K562 (cell line): ENCODE measurements at regions not wholly inside any gene's neighbourhood (a gene's known extent, or its start where the extent isn't known, plus 50 kb on each side); places are given as distances from the start of the nearest gene placed in this dataset.

Source experiments
- ATAC-seq: fragments of 200-7000 bp; cut with Tn5 transposase; 3 replicates; pipeline ENCODE4 v1.9.1; 2020; ENCODE audit warnings: moderate library complexity
- BruUV-seq: library from RNA; stranded (reverse); fragments of 400-500 nt; replicated peaks from 2 replicates; lab custom pipeline; 2021; lab: Mats Ljungman, UMichigan
- CTCF ChIA-PET: fragments of 300-600 bp; formaldehyde crosslinking; extraction: SDS; loops from one replicate; lab custom pipeline; 2021; ENCODE audit warnings: low intra/inter-chr PET ratio; lab: Yijun Ruan, JAX
- POLR2A ChIA-PET: fragments of 300-600, 350-650 bp; sonication (Branson Sonifier 250); formaldehyde crosslinking; extraction: SDS; loops from one replicate; lab custom pipeline; 2021; ENCODE audit warnings: antibody characterized with exemption, inconsistent platforms; lab: Yijun Ruan, JAX
- DNase-seq, 4 experiments: peaks; one replicate each; pipeline versions ENCODE4 v3.0.0 to v3.0.0-alpha.2; 2011 to 2018; ENCODE audit warnings: low spot score in 3 of 4, mixed read lengths in 3 of 4; ENCODE audit errors: extremely low read depth in 1 of 4
- FAIRE-seq: peaks from 2 replicates; lab custom pipeline; 2011; peaks lifted over from hg19 to GRCh38; lab: Jason Lieb, UNC
- H2AFZ ChIP-seq: 2 replicates; pipeline ENCODE4 v1.6.0; 2011; ENCODE audit warnings: low read depth, low read length, control low read depth, inconsistent platforms
- H3K27ac ChIP-seq: fragments of 200-600 bp; 3 replicates; pipeline ENCODE4 v1.8.0; 2011; ENCODE audit warnings: low read depth, mild to moderate bottlenecking, control low read depth, inconsistent platforms, low read length, moderate library complexity, mixed read lengths; ENCODE audit errors: extremely low read depth
- H3K27me3 ChIP-seq, 2 experiments: fragments of 300-600 bp in 1 of 2; 2 replicates in 1 of 2; 3 replicates in 1 of 2; pipeline versions ENCODE4 v1.6.0 to v1.8.0; 2011; ENCODE audit warnings: inconsistent platforms in 2 of 2, low read length in 2 of 2, mild to moderate bottlenecking in 1 of 2, mixed read lengths in 1 of 2, moderate library complexity in 1 of 2; ENCODE audit not compliant: control insufficient read depth in 2 of 2, insufficient read depth in 2 of 2
- H3K36me3 ChIP-seq: fragments of 300-600 bp; 3 replicates; pipeline ENCODE4 v1.8.0; 2011; ENCODE audit warnings: mild to moderate bottlenecking, low read length, inconsistent platforms; ENCODE audit not compliant: control insufficient read depth, insufficient read depth
- H3K4me1 ChIP-seq, 2 experiments: fragments of 200-600 bp in 1 of 2; replicated peaks in 1 of 2; 2 replicates in 1 of 2; 3 replicates in 1 of 2; pipeline versions ENCODE4 v1.5.1 to v1.8.0; 2011; ENCODE audit warnings: inconsistent platforms in 2 of 2, low read length in 2 of 2, mild to moderate bottlenecking in 1 of 2, mixed read lengths in 1 of 2, moderate library complexity in 1 of 2; ENCODE audit not compliant: control insufficient read depth in 2 of 2, insufficient read depth in 2 of 2
- H3K4me2 ChIP-seq: 2 replicates; pipeline ENCODE4 v1.6.1; 2011; ENCODE audit warnings: low read length, control low read depth, inconsistent platforms, mixed read lengths; ENCODE audit not compliant: insufficient read depth
- H3K4me3 ChIP-seq: fragments of 200-600 bp; sonication (generic), shearing (Covaris generic); 2 replicates; pipeline ENCODE4 v1.5.1; 2016; ENCODE audit warnings: control low read depth, inconsistent platforms
- H3K79me2 ChIP-seq: fragments of 200-600 bp; 3 replicates; pipeline ENCODE4 v1.8.0; 2011; ENCODE audit warnings: low read length, inconsistent platforms; ENCODE audit not compliant: control insufficient read depth, insufficient read depth
- H3K9ac ChIP-seq, 2 experiments: 2 replicates each; pipeline versions ENCODE4 v1.6.0 to v1.6.1; 2011; ENCODE audit warnings: low read depth in 2 of 2, low read length in 2 of 2, control low read depth in 1 of 2, inconsistent platforms in 1 of 2, mild to moderate bottlenecking in 1 of 2, mixed read lengths in 1 of 2; ENCODE audit not compliant: insufficient read depth in 1 of 2
- H3K9me1 ChIP-seq: one replicate; pipeline ENCODE4 v1.6.0; 2011; ENCODE audit warnings: inconsistent platforms, mild to moderate bottlenecking, low read length, moderate library complexity; ENCODE audit not compliant: control insufficient read depth, insufficient read depth
- H3K9me3 ChIP-seq: replicated peaks from 2 replicates; pipeline ENCODE4 v1.5.1; 2011; ENCODE audit warnings: low read depth, low read length, inconsistent platforms; ENCODE audit not compliant: control insufficient read depth, insufficient read depth
- H4K20me1 ChIP-seq: replicated peaks from 2 replicates; pipeline ENCODE4 v1.6.1; 2011; ENCODE audit warnings: low read length, inconsistent platforms, mixed read lengths; ENCODE audit not compliant: control insufficient read depth, insufficient read depth
- ATF1 ChIP-seq, 2 experiments: fragments of 450-650 bp in 1 of 2; IDR thresholded peaks; 2 replicates each; pipeline ENCODE4 v1.6.1; 2016; ENCODE audit warnings: missing compliant biosample characterization in 1 of 2, missing genetic modification characterization in 1 of 2
- KAT7 ChIP-seq: sonication (generic); formaldehyde crosslinking; IDR thresholded peaks from 2 replicates; pipeline ENCODE4 v1.8.0; 2022; ENCODE audit warnings: missing genetic modification reagents, mild to moderate bottlenecking, borderline replicate concordance
- RAD21 ChIP-seq, 2 experiments: fragments of 250-450 bp in 1 of 2; fragments of 450-650 bp in 1 of 2; sonication (Bioruptor Pico) in 1 of 2; formaldehyde crosslinking in 1 of 2; IDR thresholded peaks in 1 of 2; conservative IDR thresholded peaks in 1 of 2; 2 replicates each; pipeline versions ENCODE4 v1.4.0 to v1.8.0; 2020 to 2022; ENCODE audit warnings: mild to moderate bottlenecking in 2 of 2, moderate library complexity in 1 of 2
- SMC3 ChIP-seq: conservative IDR thresholded peaks from 2 replicates; pipeline ENCODE4 v1.6.1; 2011; ENCODE audit warnings: low read depth, low read length, improper control_type of control experiment; ENCODE audit not compliant: insufficient read depth
- ZNF384 ChIP-seq: IDR thresholded peaks from 2 replicates; pipeline ENCODE4 v1.6.1; 2012; ENCODE audit warnings: low read depth, low read length, improper control_type of control experiment
- WGBS: fragments of 100-300 bp; shearing (Covaris generic); methylation state at CpG from one replicate; pipeline ENCODE4 v1.1.6; 2016; ENCODE audit warnings: low coverage, mixed read lengths; ENCODE audit not compliant: insufficient coverage; ENCODE audit errors: missing lambda C conversion rate; 5-methylcytosine and 5-hydroxymethylcytosine counted together
- in situ Hi-C: fragments of 300-500 bp; cut with MboI; formaldehyde crosslinking; loops from 4 replicates; pipeline ENCODE4 v1.15.0; 2018; ENCODE audit warnings: inconsistent platforms, mixed read lengths
- intact Hi-C: fragments of 100-400 bp; cut with micrococcal nuclease; formaldehyde crosslinking; loops from 2 replicates; pipeline ENCODE4 v1.14.2; 2022
- TF ChIP-seq, protein P1 (sequence below): fragments of 200-400 bp; formaldehyde crosslinking; IDR thresholded peaks from 2 replicates; pipeline ENCODE4 v1.6.1; 2017; ENCODE audit warnings: mild to moderate bottlenecking, low read depth, low read length, moderate library complexity
- TF ChIP-seq, protein P2 (sequence below), 3 experiments: IDR thresholded peaks in 2 of 3; conservative IDR thresholded peaks in 1 of 3; 2 replicates each; pipeline ENCODE4 v1.5.1; 2011 to 2012; ENCODE audit warnings: low read length in 3 of 3, mild to moderate bottlenecking in 3 of 3, control low read depth in 2 of 3, improper control_type of control experiment in 1 of 3, inconsistent platforms in 1 of 3, low read depth in 1 of 3, mixed read lengths in 1 of 3, moderate library complexity in 1 of 3; ENCODE audit not compliant: insufficient read depth in 2 of 3
- TF ChIP-seq, protein P3 (sequence below), 2 experiments: fragments of 450-650 bp; formaldehyde crosslinking in 1 of 2; IDR thresholded peaks; 2 replicates each; pipeline versions ENCODE4 v1.4.0 to v1.6.1; 2014 to 2020; ENCODE audit warnings: mild to moderate bottlenecking in 2 of 2, borderline replicate concordance in 1 of 2, low read depth in 1 of 2

DNA sequence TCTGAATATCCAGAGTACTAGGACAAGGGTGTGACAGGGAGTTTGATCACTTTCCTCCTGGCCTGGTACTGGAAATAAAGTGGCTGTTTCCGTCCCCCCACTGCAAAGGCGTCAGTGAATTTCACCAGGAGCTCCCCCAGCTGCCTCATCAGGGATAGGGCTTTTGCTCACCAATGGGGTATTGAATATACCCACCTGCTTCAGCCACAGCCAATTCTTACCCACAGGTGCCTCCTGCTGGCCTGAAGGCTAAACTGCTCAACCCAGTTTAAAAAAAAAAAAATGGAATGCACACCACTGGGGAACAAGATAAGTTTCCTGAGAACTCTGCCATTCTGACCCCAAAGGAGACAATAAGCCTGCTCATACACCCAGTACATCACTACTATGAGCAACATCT is 65.3 kb upstream of the MS4A8 start:
- Histone ChIP-seq H3K27me3 (no peaks in the 10 kb centered on the region), H2AFZ (no peak overlapping the region), H3K4me1 (no peaks in the 10 kb centered on the region), H3K79me2 (no peaks in the 10 kb centered on the region), H3K9me1 (no peaks in the 10 kb centered on the region), H3K9me3 (no peaks in the 10 kb centered on the region), H3K4me3 (no peak overlapping the region), H4K20me1 (no peaks in the 10 kb centered on the region), H3K27ac (no peak overlapping the region), H3K4me2 (no peak overlapping the region), H3K9ac (no peak overlapping the region), H3K36me3 (no peaks in the 10 kb centered on the region)
- BruUV-seq = no TSS peak
- in situ Hi-C loops = no loop called here
- CTCF ChIA-PET = interaction anchor here (0.7 kb wide), 1 partner anchor 9 kb away, joined by 3 read pairs; no protein-coding TSS in a partner anchor
- POLR2A ChIA-PET = no interaction called here
- peak; percentile 72 for FAIRE-seq
- peak; percentile 12 to 25 (median 18) for DNase-seq
- 0% methylated on average over 2 of the region's 2 CpGs for WGBS
- ATAC-seq = peak; percentile 79
- intact Hi-C loops = no loop called here
- peak in 1 of 2 experiments; percentile 49; a peak in 2 of 4 replicates for TF ChIP-seq RAD21 (CRISPR knock-in tag; conservative IDR thresholded peaks at IDR 0.05 in 1 of 2, IDR thresholded peaks at IDR 0.05 in 1 of 2)
- TF ChIP-seq, protein P1, sequence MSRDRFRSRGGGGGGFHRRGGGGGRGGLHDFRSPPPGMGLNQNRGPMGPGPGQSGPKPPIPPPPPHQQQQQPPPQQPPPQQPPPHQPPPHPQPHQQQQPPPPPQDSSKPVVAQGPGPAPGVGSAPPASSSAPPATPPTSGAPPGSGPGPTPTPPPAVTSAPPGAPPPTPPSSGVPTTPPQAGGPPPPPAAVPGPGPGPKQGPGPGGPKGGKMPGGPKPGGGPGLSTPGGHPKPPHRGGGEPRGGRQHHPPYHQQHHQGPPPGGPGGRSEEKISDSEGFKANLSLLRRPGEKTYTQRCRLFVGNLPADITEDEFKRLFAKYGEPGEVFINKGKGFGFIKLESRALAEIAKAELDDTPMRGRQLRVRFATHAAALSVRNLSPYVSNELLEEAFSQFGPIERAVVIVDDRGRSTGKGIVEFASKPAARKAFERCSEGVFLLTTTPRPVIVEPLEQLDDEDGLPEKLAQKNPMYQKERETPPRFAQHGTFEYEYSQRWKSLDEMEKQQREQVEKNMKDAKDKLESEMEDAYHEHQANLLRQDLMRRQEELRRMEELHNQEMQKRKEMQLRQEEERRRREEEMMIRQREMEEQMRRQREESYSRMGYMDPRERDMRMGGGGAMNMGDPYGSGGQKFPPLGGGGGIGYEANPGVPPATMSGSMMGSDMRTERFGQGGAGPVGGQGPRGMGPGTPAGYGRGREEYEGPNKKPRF = no peak
- TF ChIP-seq ATF1 (CRISPR knock-in tag; IDR thresholded peaks at IDR 0.05) = no peak
- no peak for TF ChIP-seq ATF1 (tag; IDR thresholded peaks at IDR 0.05)
- 0 out of 2 replicates have a peak, but pooled peaks have one; percentile 40 for TF ChIP-seq SMC3
- TF ChIP-seq KAT7 (CRISPR knock-in tag) = no peak
- TF ChIP-seq, protein P2, sequence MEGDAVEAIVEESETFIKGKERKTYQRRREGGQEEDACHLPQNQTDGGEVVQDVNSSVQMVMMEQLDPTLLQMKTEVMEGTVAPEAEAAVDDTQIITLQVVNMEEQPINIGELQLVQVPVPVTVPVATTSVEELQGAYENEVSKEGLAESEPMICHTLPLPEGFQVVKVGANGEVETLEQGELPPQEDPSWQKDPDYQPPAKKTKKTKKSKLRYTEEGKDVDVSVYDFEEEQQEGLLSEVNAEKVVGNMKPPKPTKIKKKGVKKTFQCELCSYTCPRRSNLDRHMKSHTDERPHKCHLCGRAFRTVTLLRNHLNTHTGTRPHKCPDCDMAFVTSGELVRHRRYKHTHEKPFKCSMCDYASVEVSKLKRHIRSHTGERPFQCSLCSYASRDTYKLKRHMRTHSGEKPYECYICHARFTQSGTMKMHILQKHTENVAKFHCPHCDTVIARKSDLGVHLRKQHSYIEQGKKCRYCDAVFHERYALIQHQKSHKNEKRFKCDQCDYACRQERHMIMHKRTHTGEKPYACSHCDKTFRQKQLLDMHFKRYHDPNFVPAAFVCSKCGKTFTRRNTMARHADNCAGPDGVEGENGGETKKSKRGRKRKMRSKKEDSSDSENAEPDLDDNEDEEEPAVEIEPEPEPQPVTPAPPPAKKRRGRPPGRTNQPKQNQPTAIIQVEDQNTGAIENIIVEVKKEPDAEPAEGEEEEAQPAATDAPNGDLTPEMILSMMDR (IDR thresholded peaks at IDR 0.05 in 2 of 3, conservative IDR thresholded peaks at IDR 0.05 in 1 of 3; ENCODE audit: insufficient read depth in 2 of 3, low read depth in 1 of 3, low read length in 3 of 3) = peak; percentile 54 to 66 (median 59)
- peak; percentile 86 for TF ChIP-seq ZNF384
- TF ChIP-seq, protein P3, sequence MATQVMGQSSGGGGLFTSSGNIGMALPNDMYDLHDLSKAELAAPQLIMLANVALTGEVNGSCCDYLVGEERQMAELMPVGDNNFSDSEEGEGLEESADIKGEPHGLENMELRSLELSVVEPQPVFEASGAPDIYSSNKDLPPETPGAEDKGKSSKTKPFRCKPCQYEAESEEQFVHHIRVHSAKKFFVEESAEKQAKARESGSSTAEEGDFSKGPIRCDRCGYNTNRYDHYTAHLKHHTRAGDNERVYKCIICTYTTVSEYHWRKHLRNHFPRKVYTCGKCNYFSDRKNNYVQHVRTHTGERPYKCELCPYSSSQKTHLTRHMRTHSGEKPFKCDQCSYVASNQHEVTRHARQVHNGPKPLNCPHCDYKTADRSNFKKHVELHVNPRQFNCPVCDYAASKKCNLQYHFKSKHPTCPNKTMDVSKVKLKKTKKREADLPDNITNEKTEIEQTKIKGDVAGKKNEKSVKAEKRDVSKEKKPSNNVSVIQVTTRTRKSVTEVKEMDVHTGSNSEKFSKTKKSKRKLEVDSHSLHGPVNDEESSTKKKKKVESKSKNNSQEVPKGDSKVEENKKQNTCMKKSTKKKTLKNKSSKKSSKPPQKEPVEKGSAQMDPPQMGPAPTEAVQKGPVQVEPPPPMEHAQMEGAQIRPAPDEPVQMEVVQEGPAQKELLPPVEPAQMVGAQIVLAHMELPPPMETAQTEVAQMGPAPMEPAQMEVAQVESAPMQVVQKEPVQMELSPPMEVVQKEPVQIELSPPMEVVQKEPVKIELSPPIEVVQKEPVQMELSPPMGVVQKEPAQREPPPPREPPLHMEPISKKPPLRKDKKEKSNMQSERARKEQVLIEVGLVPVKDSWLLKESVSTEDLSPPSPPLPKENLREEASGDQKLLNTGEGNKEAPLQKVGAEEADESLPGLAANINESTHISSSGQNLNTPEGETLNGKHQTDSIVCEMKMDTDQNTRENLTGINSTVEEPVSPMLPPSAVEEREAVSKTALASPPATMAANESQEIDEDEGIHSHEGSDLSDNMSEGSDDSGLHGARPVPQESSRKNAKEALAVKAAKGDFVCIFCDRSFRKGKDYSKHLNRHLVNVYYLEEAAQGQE (IDR thresholded peaks at IDR 0.05; ENCODE audit: borderline replicate concordance) = peak; percentile 4; the same call in 1 of the 2 replicates
- TF ChIP-seq, protein P3 (CRISPR knock-in tag; IDR thresholded peaks at IDR 0.05; ENCODE audit: low read depth) = no peak
